Immature natural killer cell (primary cell): ENCODE measurements at regions not wholly inside any gene's neighbourhood (a gene's known extent, or its start where the extent isn't known, plus 50 kb on each side); places are given as distances from the start of the nearest gene placed in this dataset.

Experiments used
- DNase-seq, 3 donors: peaks; one replicate each; pipeline ENCODE4 v3.0.0; 2022; ENCODE audit warnings: mixed read lengths in 1 of 3
- H3K27ac Mint-ChIP-seq, 6 donors: one replicate each; pipeline ENCODE4 v1.8.0; 2020; ENCODE audit warnings: mixed read lengths in 6 of 6, mild to moderate bottlenecking in 5 of 6, inconsistent platforms in 4 of 6, moderate library complexity in 3 of 6
- H3K27me3 Mint-ChIP-seq, 3 donors: one replicate each; pipeline ENCODE4 v1.8.0; 2020 to 2021; ENCODE audit warnings: low read depth in 3 of 3, mild to moderate bottlenecking in 3 of 3, mixed read lengths in 3 of 3, moderate library complexity in 3 of 3, inconsistent platforms in 1 of 3
- H3K36me3 Mint-ChIP-seq, 3 donors: one replicate each; pipeline ENCODE4 v1.8.0; 2020; ENCODE audit warnings: mixed read lengths in 3 of 3, inconsistent platforms in 2 of 3, mild to moderate bottlenecking in 2 of 3
- H3K4me1 Mint-ChIP-seq, 2 donors: one replicate each; pipeline ENCODE4 v1.8.0; 2020; ENCODE audit warnings: inconsistent platforms in 2 of 2, mild to moderate bottlenecking in 2 of 2, mixed read lengths in 2 of 2, moderate library complexity in 1 of 2
- H3K4me3 Mint-ChIP-seq, 5 donors: one replicate each; pipeline ENCODE4 v1.8.0; 2020; ENCODE audit warnings: mild to moderate bottlenecking in 5 of 5, mixed read lengths in 5 of 5, inconsistent platforms in 3 of 5, moderate library complexity in 3 of 5
- H3K9me3 Mint-ChIP-seq, 6 donors: one replicate each; pipeline ENCODE4 v1.8.0; 2020; ENCODE audit warnings: mild to moderate bottlenecking in 6 of 6, mixed read lengths in 6 of 6, inconsistent platforms in 4 of 6, moderate library complexity in 3 of 6

DNA sequence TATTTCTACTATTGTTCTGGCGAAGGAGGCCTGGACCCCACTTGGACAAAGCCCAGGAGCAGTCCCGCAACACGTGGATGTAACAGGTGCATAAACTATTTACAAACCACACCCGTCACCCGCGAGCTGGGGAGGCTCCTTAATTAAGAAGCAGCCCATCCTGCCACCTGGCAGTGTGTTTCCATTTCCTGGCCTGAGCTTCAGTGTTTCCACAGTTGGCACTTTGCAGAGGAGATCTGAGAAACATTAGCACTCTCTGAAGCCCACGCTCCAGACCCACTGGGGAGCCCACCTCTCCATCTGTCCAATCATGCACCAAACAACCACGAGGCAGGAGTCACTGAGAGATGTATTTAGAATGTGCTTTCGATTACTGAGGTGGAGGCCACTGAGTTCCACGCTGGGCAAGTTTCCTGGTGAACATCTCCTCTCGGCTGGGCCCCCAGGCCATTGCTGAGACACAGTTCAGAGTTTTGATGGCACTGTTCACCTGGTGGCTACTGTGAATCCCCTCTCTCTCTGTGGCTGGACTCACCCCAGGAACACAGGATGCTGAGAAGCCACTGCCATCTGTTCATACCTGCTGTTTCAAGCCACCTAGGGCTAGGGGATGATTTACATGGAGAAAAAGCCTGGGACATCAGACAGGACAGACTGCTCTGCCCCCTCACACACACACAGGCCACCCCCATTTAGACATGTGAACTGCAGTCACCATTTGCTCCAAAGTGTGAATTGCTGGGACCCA is 129.1 kb downstream of the AIPL1 start:
- H3K27me3 Mint-ChIP-seq, result peaks cover 3 to 8% (median 7%) of the 10 kb centered on the region in 3 donors
- H3K27ac Mint-ChIP-seq, result no peak overlapping the region
- no peaks in the 10 kb centered on the region for H3K36me3 Mint-ChIP-seq
- peaks cover 0 to 2% (median 0%) of the 10 kb centered on the region in 6 donors for H3K9me3 Mint-ChIP-seq
- no peak overlapping the region for H3K4me3 Mint-ChIP-seq
- no peaks in the 10 kb centered on the region for H3K4me1 Mint-ChIP-seq
- DNase-seq, result no peak

DNA sequence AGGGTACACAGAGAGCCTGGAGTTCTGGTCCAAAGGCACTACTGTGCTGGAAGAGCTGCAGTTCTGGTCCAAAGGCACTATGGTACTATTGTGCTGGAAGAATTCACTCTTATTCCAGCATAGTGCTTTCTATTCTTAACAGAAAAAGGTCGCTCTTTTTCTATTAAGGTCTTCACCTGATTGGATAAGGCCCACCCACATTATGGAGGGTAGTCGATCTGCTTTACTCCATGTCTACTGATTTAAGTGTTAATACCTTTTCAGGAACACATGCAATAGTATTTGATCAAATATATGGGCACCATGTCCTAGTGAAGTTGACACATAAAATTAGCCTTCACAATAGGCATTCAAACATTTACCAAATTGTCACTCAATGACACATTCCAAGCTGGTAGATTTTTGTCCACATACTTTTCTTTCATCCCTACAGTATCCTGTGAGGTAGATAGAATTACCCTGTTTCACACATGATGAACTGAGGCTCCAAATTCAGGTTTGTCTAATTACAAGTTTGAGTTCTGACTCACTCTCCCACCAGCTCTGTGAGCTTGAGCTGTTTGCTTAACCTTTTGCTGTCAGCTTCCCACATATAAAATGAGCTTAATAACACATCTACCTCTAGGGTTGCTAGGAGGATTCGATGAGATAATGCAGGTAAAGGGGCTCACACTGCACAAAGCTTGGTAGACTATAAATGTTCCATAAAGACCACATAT is 129.9 kb downstream of the AIPL1 start:
- Mint-ChIP-seq H3K27me3 (peaks cover 3 to 7% (median 7%) of the 10 kb centered on the region in 3 donors), H3K27ac (no peak overlapping the region)

DNA sequence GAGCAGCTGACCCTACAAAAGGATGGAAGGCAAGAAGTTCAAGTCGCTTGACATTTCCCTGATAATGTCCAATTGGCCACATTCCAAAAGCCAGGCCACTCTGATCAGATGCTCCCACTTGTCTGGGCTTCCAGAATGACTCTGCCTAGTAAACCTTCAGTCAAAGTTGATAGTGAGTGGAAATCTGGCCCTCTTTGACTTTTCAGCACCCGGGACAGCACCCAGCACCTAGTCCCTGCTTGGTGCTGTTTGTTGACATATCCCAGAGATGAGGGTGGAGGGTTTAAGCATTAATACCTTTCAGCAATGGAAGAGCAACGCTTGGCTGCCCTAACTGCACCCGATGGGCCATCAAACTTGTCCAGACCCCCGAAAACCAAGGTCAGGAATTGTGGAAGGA is 131.3 kb downstream of the AIPL1 start:
- Mint-ChIP-seq H3K36me3 (no peaks in the 10 kb centered on the region), H3K4me3 (no peak overlapping the region), H3K9me3 (peaks cover 0 to 2% (median 0%) of the 10 kb centered on the region in 6 donors), H3K27ac (no peak overlapping the region), H3K27me3 (peaks cover 3 to 14% (median 3%) of the 10 kb centered on the region in 3 donors), H3K4me1 (no peaks in the 10 kb centered on the region)
- DNase-seq, result no peak

More for the DNA sequence above, 129.9 kb downstream of the AIPL1 start:
- H3K4me3 Mint-ChIP-seq, result no peak overlapping the region
- peaks cover 0 to 2% (median 0%) of the 10 kb centered on the region in 6 donors for H3K9me3 Mint-ChIP-seq
- no peaks in the 10 kb centered on the region for H3K4me1 Mint-ChIP-seq
- no peak for DNase-seq
- H3K36me3 Mint-ChIP-seq, result no peaks in the 10 kb centered on the region

DNA sequence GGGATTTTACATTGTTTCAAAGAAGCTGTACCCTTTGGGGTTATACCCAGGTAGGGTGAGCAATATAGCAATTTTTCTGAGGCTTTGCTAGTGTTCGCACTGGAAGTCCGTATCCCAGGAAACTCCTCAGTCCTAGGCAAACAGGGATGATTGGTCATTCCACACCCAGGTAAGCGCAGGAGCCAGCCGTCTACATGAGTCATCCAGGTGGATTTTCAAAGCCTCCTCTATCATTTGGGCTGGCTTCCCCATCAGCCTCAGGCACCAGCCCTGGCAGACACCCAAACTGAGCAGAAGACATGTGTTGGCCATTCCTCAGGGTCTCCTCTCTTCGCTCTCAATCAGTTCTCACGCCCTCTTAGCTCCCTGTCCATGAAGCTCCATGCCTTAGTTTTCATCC is 135.6 kb downstream of the AIPL1 start:
- H3K4me3 Mint-ChIP-seq, result no peak overlapping the region
- H3K27me3 Mint-ChIP-seq, result peaks cover 0 to 13% (median 5%) of the 10 kb centered on the region in 3 donors
- H3K27ac Mint-ChIP-seq, result no peak overlapping the region
- DNase-seq, result no peak
- peaks cover 0 to 2% (median 0%) of the 10 kb centered on the region in 6 donors for H3K9me3 Mint-ChIP-seq
- H3K36me3 Mint-ChIP-seq, result no peaks in the 10 kb centered on the region
- H3K4me1 Mint-ChIP-seq, result no peaks in the 10 kb centered on the region

DNA sequence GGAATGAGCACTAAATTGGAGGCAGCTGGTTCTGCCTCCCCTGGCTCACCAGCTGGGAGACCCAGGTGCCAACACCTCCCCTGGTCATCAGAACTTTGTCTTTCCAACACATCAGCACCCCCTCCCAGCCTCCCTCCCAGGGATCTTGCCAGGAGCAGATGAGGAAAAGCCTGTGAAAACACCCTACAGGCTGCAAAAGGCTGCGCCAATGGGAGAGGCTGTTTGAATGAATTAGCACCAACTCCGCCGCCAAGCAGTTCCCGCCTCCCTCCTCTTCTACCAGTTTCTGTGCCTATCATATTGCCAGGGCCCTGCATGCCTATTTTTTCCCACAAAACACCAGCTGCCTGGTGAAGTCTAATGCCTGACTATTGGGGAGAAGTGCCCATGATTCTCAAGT is 137.0 kb downstream of the AIPL1 start:
- Mint-ChIP-seq H3K27ac (no peak overlapping the region), H3K27me3 (peaks cover 0 to 13% (median 3%) of the 10 kb centered on the region in 3 donors), H3K4me1 (no peaks in the 10 kb centered on the region), H3K4me3 (no peak overlapping the region), H3K9me3 (peaks cover 0 to 2% (median 0%) of the 10 kb centered on the region in 6 donors), H3K36me3 (no peaks in the 10 kb centered on the region)
- no peak for DNase-seq

DNA sequence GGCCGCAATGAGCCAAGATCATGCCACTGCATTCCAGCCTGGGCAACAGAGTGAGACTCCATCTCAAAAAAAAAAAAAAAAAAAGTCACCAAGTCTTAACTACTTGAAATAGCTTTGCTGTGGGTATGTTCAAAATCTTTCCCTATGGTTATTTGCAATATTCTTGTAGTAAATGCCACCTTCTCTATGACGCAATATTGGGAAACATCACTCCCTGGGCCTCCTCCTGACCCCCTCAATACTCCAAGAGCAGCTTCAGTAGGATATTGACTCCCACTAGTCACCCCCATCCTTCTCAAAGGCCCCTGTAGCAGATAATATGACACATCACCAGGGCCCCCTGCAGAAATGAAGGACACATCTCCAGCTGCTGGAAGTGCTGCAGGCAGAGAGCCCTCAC is 137.8 kb downstream of the AIPL1 start:
- Mint-ChIP-seq H3K4me3 (no peak overlapping the region), H3K9me3 (peaks cover 0 to 1% (median 0%) of the 10 kb centered on the region in 6 donors), H3K27ac (no peak overlapping the region), H3K36me3 (no peaks in the 10 kb centered on the region), H3K4me1 (no peaks in the 10 kb centered on the region), H3K27me3 (peaks cover 0 to 13% (median 2%) of the 10 kb centered on the region in 3 donors)
- no peak for DNase-seq

DNA sequence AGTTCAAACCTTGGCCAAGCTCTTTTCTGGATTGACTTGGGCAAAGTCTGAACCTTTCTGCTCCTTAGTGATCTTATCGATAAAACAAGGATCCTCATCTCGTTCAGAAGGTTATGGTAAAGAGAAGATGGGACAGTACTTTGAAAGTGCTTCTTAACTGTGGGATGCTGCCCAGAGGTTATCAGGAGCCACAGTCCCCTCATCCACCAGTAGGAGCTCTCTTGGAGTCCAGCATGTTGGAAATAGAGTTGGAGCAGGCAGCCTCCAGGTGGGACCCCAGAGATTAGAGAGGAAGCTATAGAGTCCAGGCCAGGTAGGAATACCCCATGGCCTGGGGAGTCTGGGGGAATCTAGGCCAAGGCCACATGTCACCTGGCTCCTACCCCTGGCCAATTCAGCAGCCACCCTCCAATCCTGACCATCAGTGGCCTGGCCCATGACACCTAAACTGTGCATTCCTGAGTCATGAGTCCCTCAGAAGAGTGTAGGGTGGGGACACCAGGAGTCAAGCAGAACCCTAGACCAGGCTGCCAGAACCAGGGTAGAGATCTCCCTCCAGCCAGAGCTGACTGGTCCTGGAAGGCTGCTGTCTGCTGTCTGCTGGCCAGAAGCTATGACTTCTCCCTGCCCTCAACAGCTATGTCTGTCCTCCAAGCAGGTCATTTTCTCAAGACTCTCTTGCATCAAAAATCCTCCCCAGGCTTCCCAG is 144.3 kb downstream of the AIPL1 start:
- H3K27ac Mint-ChIP-seq, result no peak overlapping the region
- H3K36me3 Mint-ChIP-seq, result no peaks in the 10 kb centered on the region
- H3K27me3 Mint-ChIP-seq, result peaks cover 0 to 5% (median 2%) of the 10 kb centered on the region in 3 donors
- no peak overlapping the region for H3K4me3 Mint-ChIP-seq
- no peaks in the 10 kb centered on the region for H3K4me1 Mint-ChIP-seq
- DNase-seq, result no peak
- no peaks in the 10 kb centered on the region for H3K9me3 Mint-ChIP-seq

DNA sequence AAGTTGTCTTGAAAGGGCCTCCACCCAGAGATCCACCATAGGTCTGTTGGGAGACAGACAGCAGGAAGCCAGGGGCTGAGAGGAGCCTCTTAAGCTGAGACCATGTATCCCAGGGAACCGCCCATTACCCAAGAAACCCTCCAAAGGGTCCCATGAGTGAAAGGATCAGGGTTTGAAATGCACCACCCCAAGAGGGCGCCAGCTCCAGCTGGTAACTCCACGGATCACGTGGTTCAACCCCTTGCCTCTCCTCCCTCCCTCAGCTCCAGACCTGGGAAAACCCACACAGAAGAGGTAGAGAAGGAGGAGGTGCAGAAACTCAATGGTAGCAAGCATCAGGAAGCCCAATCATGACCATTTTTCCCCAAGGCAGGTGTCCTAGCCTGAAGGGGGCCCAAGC is 148.7 kb downstream of the AIPL1 start:
- H3K36me3 Mint-ChIP-seq, result no peaks in the 10 kb centered on the region
- no peak for DNase-seq
- no peak overlapping the region for H3K4me3 Mint-ChIP-seq
- H3K9me3 Mint-ChIP-seq, result no peaks in the 10 kb centered on the region
- no peak overlapping the region for H3K27ac Mint-ChIP-seq
- peaks cover 0 to 3% (median 2%) of the 10 kb centered on the region in 3 donors for H3K27me3 Mint-ChIP-seq
- no peaks in the 10 kb centered on the region for H3K4me1 Mint-ChIP-seq

DNA sequence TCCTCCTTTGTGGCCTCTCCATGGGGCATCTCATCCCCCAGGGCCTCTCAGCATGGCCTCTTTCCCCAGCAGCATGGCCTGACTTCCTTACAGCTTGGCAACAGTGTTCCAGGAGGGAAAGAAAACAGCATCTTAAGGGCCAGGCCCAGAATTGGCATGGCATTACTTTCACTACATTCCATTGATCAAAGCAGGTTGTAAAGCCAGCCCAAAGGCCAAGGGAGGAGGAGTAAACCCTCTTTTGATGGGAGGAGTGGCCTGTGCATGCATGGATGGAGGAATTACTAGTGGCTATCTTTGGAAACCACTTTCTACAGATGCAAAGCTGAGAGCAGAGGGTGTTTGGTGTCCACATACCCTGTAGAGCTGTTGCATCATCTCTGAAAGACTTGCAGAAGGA is 149.4 kb downstream of the AIPL1 start:
- no peaks in the 10 kb centered on the region for H3K4me1 Mint-ChIP-seq
- no peaks in the 10 kb centered on the region for H3K36me3 Mint-ChIP-seq
- DNase-seq, result no peak
- H3K27ac Mint-ChIP-seq, result no peak overlapping the region
- H3K9me3 Mint-ChIP-seq, result no peaks in the 10 kb centered on the region
- no peak overlapping the region for H3K4me3 Mint-ChIP-seq
- peaks cover 0 to 5% (median 2%) of the 10 kb centered on the region in 3 donors for H3K27me3 Mint-ChIP-seq

DNA sequence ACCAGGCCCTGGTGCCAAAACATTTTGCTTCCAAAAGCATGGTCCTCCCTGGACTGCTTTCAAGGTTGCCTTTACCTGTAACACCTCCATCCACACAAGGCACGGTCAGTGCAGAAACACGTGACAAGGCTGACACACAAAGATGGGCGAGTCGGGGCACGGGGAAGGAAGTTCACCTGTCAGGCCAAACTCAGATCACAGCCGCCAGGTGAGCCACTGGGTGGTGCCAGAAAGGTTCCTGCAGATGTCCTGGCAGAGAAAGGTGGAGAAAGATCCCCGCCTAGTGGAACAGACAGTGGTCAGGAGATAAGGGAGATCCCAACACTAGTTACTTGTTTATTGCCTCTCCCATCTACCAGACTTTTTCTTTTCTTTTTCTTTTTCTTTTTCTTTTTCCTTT is 155.3 kb downstream of the AIPL1 start:
- Mint-ChIP-seq H3K9me3 (no peaks in the 10 kb centered on the region), H3K4me3 (no peak overlapping the region), H3K36me3 (no peaks in the 10 kb centered on the region), H3K27me3 (peaks cover 0 to 15% (median 2%) of the 10 kb centered on the region in 3 donors), H3K27ac (no peak overlapping the region), H3K4me1 (no peaks in the 10 kb centered on the region)
- no peak for DNase-seq

DNA sequence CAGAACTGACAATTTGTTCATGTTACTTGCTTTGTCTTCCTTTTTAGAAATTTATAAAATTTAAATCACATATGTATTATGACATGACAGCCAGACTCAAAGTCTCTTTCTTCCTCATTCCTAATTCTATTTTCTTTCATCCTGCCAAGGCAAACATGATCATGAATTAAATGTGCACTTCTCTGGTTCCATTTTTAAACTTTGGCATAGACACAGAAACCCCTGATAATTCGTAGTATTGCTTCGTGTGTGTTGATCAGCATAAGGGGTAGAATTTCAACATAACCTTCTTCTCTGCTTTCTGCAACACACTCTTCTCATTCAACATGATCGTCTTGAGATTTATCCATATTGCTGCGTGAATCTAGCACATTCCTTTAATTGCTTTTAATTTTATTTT is 156.5 kb downstream of the AIPL1 start:
- Mint-ChIP-seq H3K4me1 (no peaks in the 10 kb centered on the region), H3K36me3 (no peaks in the 10 kb centered on the region), H3K4me3 (no peak overlapping the region), H3K27ac (no peak overlapping the region), H3K9me3 (no peaks in the 10 kb centered on the region), H3K27me3 (peaks cover 0 to 13% (median 2%) of the 10 kb centered on the region in 3 donors)
- DNase-seq, result no peak

DNA sequence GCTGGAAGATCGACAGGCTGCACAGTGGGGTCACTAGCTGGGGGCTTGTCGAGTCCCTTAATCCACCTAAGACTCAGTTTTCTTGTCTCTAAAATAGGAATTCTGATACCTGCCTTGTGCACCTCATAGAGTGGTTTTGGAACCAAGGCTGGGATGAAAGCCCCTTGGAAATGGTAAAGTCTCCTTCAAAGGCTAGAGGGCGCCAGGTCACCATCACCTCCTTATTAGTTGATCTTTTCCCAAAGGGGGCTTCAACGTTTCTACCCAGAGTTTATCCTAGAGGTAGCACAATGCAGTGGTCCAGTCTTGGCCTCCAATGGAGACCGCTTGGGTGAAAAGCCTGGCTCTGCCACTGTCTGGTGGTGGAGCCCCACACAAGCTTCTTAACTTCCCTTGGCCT is 158.2 kb downstream of the AIPL1 start:
- Mint-ChIP-seq H3K9me3 (peaks cover 0 to 2% (median 0%) of the 10 kb centered on the region in 6 donors), H3K4me3 (no peak overlapping the region), H3K4me1 (no peaks in the 10 kb centered on the region), H3K36me3 (no peaks in the 10 kb centered on the region), H3K27me3 (peaks cover 0 to 18% (median 0%) of the 10 kb centered on the region in 3 donors), H3K27ac (no peak overlapping the region)
- no peak for DNase-seq

DNA sequence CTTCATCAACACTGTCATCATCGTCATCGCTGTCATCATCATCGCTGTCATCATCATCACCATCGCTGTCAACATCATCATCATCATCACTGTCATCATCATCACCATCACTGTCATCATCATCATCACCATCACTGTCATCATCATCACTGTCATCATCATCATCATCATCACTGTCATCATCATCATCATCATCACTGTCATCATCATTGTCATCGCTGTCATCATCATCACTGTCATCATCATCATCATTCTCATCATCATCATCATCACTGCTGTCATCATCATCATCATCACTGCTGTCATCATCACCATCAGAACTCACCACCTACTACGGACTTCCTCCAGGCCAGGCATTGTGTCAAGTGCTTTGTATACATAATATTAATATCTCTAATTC is 160.6 kb downstream of the AIPL1 start:
- Mint-ChIP-seq H3K9me3 (peaks cover 0 to 5% (median 0%) of the 10 kb centered on the region in 6 donors), H3K36me3 (no peaks in the 10 kb centered on the region), H3K4me3 (no peak overlapping the region), H3K27me3 (peaks cover 3 to 14% (median 4%) of the 10 kb centered on the region in 3 donors), H3K4me1 (no peaks in the 10 kb centered on the region), H3K27ac (no peak overlapping the region)
- DNase-seq, result no peak

DNA sequence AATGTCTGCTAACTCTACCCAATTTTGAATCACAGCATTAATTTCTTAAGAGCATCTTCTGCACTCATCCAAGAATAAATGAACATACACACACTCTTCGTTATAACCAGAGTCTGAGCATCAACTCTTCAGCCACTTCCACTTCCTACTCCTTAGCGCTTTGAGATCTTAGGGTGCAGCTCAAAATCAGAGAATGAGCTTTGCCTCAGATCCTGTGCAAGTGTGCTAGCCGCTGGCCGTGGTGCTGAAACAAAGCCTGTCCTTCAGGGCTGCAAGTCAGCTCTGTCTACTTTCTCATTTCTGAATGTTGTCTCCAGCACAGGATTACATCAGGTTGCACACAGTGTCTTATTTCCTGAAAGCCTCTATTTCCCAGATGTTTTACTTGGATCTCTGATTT is 165.4 kb downstream of the AIPL1 start:
- Mint-ChIP-seq H3K4me1 (no peaks in the 10 kb centered on the region), H3K9me3 (peaks cover 0 to 6% (median 0%) of the 10 kb centered on the region in 6 donors), H3K4me3 (no peak overlapping the region), H3K27ac (no peak overlapping the region), H3K36me3 (no peaks in the 10 kb centered on the region), H3K27me3 (peaks cover 3 to 14% (median 7%) of the 10 kb centered on the region in 3 donors)
- DNase-seq, result no peak
